ENCODE measurements at regions not wholly inside any gene's neighbourhood (a gene's known extent, or its start where the extent isn't known, plus 50 kb on each side); places are given as distances from the start of the nearest gene placed in this dataset.

GRCh38 chr1:5385956-5386355 lies 606.3 kb downstream of the NPHP4 start:
- Mint-ChIP-seq H3K4me1 (no peaks in the 10 kb centered on the region; the same call in 2 of the 3 replicates), H3K36me3 (ENCODE audit: low read depth) (no peaks in the 10 kb centered on the region), H3K9me3 (peaks cover 16% of the 10 kb centered on the region; the same call in 2 of the 3 replicates), H3K27ac (no peak overlapping the region), H3K4me3 (no peak overlapping the region), H3K27me3 (ENCODE audit: insufficient read depth, low read depth, poor library complexity) (no peaks in the 10 kb centered on the region)
- Histone ChIP-seq H3K4me2 (no peak overlapping the region), H4K20me1 (replicated peaks; ENCODE audit: insufficient read depth) (no peaks in the 10 kb centered on the region), H3K36me3 (ENCODE audit: insufficient read depth) (no peaks in the 10 kb centered on the region; the same call in 1 of the 2 replicates), H3K27me3 (ENCODE audit: insufficient read depth) (no peaks in the 10 kb centered on the region), H3K4me3 (no peak overlapping the region), H3K27ac (ENCODE audit: low read depth) (no peak overlapping the region), H2AFZ (no peak overlapping the region), H3K79me2 (replicated peaks; ENCODE audit: insufficient read depth) (no peaks in the 10 kb centered on the region), H3K9me2 (ENCODE audit: insufficient read depth) (no peaks in the 10 kb centered on the region), H3K4me1 (ENCODE audit: insufficient read depth) (no peaks in the 10 kb centered on the region), H3F3A (replicated peaks; ENCODE audit: low read depth) (no peaks in the 10 kb centered on the region)
- TF ChIP-seq, protein P1, sequence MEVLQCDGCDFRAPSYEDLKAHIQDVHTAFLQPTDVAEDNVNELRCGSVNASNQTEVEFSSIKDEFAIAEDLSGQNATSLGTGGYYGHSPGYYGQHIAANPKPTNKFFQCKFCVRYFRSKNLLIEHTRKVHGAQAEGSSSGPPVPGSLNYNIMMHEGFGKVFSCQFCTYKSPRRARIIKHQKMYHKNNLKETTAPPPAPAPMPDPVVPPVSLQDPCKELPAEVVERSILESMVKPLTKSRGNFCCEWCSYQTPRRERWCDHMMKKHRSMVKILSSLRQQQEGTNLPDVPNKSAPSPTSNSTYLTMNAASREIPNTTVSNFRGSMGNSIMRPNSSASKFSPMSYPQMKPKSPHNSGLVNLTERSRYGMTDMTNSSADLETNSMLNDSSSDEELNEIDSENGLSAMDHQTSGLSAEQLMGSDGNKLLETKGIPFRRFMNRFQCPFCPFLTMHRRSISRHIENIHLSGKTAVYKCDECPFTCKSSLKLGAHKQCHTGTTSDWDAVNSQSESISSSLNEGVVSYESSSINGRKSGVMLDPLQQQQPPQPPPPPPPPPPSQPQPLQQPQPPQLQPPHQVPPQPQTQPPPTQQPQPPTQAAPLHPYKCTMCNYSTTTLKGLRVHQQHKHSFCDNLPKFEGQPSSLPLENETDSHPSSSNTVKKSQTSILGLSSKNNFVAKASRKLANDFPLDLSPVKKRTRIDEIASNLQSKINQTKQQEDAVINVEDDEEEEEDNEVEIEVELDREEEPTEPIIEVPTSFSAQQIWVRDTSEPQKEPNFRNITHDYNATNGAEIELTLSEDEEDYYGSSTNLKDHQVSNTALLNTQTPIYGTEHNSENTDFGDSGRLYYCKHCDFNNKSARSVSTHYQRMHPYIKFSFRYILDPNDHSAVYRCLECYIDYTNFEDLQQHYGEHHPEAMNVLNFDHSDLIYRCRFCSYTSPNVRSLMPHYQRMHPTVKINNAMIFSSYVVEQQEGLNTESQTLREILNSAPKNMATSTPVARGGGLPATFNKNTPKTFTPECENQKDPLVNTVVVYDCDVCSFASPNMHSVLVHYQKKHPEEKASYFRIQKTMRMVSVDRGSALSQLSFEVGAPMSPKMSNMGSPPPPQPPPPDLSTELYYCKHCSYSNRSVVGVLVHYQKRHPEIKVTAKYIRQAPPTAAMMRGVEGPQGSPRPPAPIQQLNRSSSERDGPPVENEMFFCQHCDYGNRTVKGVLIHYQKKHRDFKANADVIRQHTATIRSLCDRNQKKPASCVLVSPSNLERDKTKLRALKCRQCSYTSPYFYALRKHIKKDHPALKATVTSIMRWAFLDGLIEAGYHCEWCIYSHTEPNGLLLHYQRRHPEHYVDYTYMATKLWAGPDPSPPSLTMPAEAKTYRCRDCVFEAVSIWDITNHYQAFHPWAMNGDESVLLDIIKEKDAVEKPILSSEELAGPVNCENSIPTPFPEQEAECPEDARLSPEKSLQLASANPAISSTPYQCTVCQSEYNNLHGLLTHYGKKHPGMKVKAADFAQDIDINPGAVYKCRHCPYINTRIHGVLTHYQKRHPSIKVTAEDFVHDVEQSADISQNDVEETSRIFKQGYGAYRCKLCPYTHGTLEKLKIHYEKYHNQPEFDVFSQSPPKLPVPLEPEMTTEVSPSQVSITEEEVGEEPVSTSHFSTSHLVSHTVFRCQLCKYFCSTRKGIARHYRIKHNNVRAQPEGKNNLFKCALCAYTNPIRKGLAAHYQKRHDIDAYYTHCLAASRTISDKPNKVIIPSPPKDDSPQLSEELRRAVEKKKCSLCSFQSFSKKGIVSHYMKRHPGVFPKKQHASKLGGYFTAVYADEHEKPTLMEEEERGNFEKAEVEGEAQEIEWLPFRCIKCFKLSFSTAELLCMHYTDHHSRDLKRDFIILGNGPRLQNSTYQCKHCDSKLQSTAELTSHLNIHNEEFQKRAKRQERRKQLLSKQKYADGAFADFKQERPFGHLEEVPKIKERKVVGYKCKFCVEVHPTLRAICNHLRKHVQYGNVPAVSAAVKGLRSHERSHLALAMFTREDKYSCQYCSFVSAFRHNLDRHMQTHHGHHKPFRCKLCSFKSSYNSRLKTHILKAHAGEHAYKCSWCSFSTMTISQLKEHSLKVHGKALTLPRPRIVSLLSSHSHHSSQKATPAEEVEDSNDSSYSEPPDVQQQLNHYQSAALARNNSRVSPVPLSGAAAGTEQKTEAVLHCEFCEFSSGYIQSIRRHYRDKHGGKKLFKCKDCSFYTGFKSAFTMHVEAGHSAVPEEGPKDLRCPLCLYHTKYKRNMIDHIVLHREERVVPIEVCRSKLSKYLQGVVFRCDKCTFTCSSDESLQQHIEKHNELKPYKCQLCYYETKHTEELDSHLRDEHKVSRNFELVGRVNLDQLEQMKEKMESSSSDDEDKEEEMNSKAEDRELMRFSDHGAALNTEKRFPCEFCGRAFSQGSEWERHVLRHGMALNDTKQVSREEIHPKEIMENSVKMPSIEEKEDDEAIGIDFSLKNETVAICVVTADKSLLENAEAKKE (CRISPR knock-in tag; IDR thresholded peaks at IDR 0.05), result no peak
- TF ChIP-seq CREB1 (CRISPR knock-in tag; IDR thresholded peaks at IDR 0.05; ENCODE audit: low read depth), result no peak
- TF ChIP-seq CTCF (conservative IDR thresholded peaks at IDR 0.05; ENCODE audit: low read depth in 2 of 2), result no peak
- no peak for TF ChIP-seq NANOG (IDR thresholded peaks at IDR 0.05; ENCODE audit: borderline replicate concordance)
- TF ChIP-seq ZNF331 (CRISPR knock-in tag; IDR thresholded peaks at IDR 0.05; ENCODE audit: low read depth), result no peak
- TF ChIP-seq JUNB (IDR thresholded peaks at IDR 0.05; ENCODE audit: unreplicated experiment), result no peak
- TF ChIP-seq STAT1 (IDR thresholded peaks at IDR 0.05; ENCODE audit: unreplicated experiment), result no peak
- no peak for TF ChIP-seq EZH2 (IDR thresholded peaks at IDR 0.05; ENCODE audit: low read depth, unreplicated experiment)
- no peak for TF ChIP-seq POLR2AphosphoS5 (IDR thresholded peaks at IDR 0.05; ENCODE audit: low read depth)
- DNase-seq (ENCODE audit: low spot score) (no peak), ATAC-seq (no peak)
